Stomach (tissue), 4 donors: ENCODE measurements at regions not wholly inside any gene's neighbourhood (a gene's known extent, or its start where the extent isn't known, plus 50 kb on each side); places are given as distances from the start of the nearest gene placed in this dataset.

ENCODE experiments used
- CTCF ChIP-seq, 7 experiments: fragments of 450-650 bp in 4 of 7; fragments of 200-600 bp in 3 of 7; sonication (generic) in 3 of 7; IDR thresholded peaks; one replicate each; pipeline ENCODE4 v1.5.1; 2016 to 2019; ENCODE audit warnings: antibody characterized with exemption in 7 of 7, control low read depth in 2 of 7, mild to moderate bottlenecking in 1 of 7
- POLR2A ChIP-seq, 4 donors: fragments of 450-650 bp; IDR thresholded peaks; one replicate each; pipeline ENCODE4 v1.6.1; 2016; ENCODE audit warnings: antibody characterized with exemption in 4 of 4, control low read depth in 2 of 4, mild to moderate bottlenecking in 1 of 4, moderate library complexity in 1 of 4

GRCh38 chr1:29925058-29925457 lies 688.7 kb downstream of the PTPRU start:
- TF ChIP-seq CTCF (IDR thresholded peaks at IDR 0.05) (no peak), POLR2A (IDR thresholded peaks at IDR 0.05) (no peak)
